Cardiac muscle cell (in vitro differentiated cells and primary cell): ENCODE measurements at regions not wholly inside any gene's neighbourhood (a gene's known extent, or its start where the extent isn't known, plus 50 kb on each side); places are given as distances from the start of the nearest gene placed in this dataset.

ENCODE experiments used
- DNase-seq, 2 donors: peaks; one replicate each; pipeline versions ENCODE4 v3.0.0 to v3.0.0-alpha.2; 2010 to 2017; ENCODE audit warnings: low read depth in 1 of 2, low spot score in 1 of 2
- H3K27ac ChIP-seq: fragments of 200-600 bp; sonication (generic); 2 replicates; pipeline ENCODE4 v1.5.1; 2016
- H3K27me3 ChIP-seq: fragments of 200-600 bp; sonication (generic); 2 replicates; pipeline ENCODE4 v1.6.0; 2016; ENCODE audit warnings: control low read depth
- H3K36me3 ChIP-seq: fragments of 200-600 bp; sonication (generic); 2 replicates; pipeline ENCODE4 v1.5.1; 2016; ENCODE audit warnings: control low read depth
- H3K4me1 ChIP-seq: fragments of 200-600 bp; sonication (generic); 2 replicates; pipeline ENCODE4 v1.8.1; 2017; ENCODE audit warnings: low read depth, mild to moderate bottlenecking, mixed run types
- H3K4me3 ChIP-seq: fragments of 200-600 bp; sonication (generic); 2 replicates; pipeline ENCODE4 v1.5.1; 2016; ENCODE audit warnings: mild to moderate bottlenecking
- H3K9me3 ChIP-seq: fragments of 200-600 bp; sonication (generic); 2 replicates; pipeline ENCODE4 v1.5.1; 2017; ENCODE audit warnings: low read depth, mild to moderate bottlenecking, control low read depth
- CTCF ChIP-seq: IDR thresholded peaks from 2 replicates; pipeline ENCODE4 v1.5.1; 2012; ENCODE audit warnings: low read depth, mild to moderate bottlenecking, low read length

GRCh38 chr5:2575292-2575691 is 176.2 kb downstream of the IRX2 start:
- no peak overlapping the region for H3K27ac ChIP-seq
- H3K27me3 ChIP-seq, result no peaks in the 10 kb centered on the region
- no peaks in the 10 kb centered on the region for H3K9me3 ChIP-seq
- no peaks in the 10 kb centered on the region for H3K4me1 ChIP-seq
- H3K4me3 ChIP-seq, result no peak overlapping the region
- no peak for DNase-seq
- H3K36me3 ChIP-seq, result no peaks in the 10 kb centered on the region
- no peak for TF ChIP-seq CTCF

DNA sequence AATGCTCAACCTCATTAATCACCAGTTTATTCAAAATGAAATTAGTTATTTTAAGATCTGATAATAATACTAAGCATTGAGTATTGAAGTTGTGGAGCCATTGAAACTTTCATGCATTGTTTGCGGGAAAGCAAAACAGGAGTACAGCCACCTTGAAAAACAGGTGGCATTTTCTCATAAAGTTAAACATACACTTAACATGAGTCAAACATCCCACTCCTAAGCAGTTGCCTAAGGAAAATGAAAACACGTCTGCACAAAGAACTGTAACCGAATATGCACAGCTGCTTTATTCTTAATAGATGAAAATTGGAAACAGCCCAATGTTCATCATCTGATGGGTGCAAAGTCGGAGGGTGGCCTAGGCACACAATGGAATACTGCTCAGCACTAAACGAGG is 177.3 kb downstream of the IRX2 start:
- DNase-seq, result no peak
- no peak for TF ChIP-seq CTCF
- no peak overlapping the region for H3K27ac ChIP-seq
- H3K9me3 ChIP-seq, result no peaks in the 10 kb centered on the region
- no peak overlapping the region for H3K4me3 ChIP-seq
- H3K27me3 ChIP-seq, result no peaks in the 10 kb centered on the region
- H3K4me1 ChIP-seq, result no peaks in the 10 kb centered on the region
- no peaks in the 10 kb centered on the region for H3K36me3 ChIP-seq

GRCh38 chr5:2570586-2570985 is 180.9 kb downstream of the IRX2 start:
- no peak for DNase-seq
- Histone ChIP-seq H3K27ac (no peak overlapping the region), H3K4me1 (no peaks in the 10 kb centered on the region), H3K36me3 (no peaks in the 10 kb centered on the region), H3K9me3 (no peaks in the 10 kb centered on the region), H3K4me3 (no peak overlapping the region), H3K27me3 (no peaks in the 10 kb centered on the region)
- no peak for TF ChIP-seq CTCF

DNA sequence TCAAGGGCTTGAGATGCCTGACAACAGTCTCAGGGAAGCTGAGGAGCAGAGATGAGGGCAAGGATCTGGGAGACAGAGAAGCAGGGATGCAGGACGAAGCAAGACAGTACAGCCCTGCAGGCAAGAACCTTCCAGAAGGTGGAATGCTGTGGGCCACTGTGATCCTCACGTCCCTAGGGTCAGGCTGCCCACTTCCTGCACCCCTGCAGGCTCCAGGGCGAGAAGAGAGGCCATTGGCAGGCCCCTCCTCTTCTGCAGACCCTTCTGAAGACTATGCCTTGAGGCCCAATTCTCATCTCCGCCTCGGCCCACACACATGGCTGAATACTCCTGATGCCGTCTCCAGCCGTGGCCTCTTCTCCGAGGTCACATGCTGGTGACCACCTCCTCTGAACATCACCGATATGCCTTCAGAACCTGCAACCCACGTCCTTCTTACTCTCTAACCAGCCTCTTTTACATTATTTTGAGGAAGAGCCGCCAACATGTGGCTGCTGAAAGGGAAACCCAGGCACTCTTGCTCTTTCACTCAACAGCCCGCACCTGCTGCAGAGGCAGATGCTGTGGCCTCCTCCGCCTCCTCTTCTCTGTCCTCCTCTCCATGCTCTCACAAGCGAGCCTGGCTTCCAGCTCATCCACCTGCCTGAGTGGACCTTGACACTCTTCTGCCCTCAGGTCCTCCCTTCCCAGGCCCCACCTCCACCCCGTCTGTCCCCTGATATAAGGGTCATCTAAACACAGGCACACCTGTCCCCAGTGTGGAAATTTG is 181.5 kb downstream of the IRX2 start:
- Histone ChIP-seq H3K4me3 (no peak overlapping the region), H3K4me1 (no peaks in the 10 kb centered on the region), H3K36me3 (no peaks in the 10 kb centered on the region), H3K27ac (no peak overlapping the region), H3K9me3 (no peaks in the 10 kb centered on the region), H3K27me3 (no peaks in the 10 kb centered on the region)
- DNase-seq, result no peak
- TF ChIP-seq CTCF, result no peak

DNA sequence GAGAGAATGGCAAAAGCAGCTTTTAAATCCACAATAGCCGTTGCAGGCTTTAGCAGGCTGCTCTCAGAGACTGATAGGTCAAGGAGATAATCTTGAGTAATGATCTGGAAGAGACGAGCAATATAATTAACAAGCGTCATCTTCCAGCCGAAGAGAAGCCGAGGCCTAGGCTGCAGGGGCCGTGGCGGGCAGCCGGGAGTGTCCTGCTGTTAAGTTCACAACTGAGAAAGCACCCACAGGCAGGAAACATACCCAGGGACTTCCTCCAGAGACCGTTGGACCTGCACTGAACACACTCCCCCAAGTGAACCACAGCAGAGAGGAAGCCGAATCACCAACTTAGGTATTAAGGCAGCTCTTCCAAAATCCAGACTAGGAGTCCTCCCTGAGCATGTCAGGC is 182.3 kb downstream of the IRX2 start:
- no peaks in the 10 kb centered on the region for H3K36me3 ChIP-seq
- no peak overlapping the region for H3K27ac ChIP-seq
- no peak for DNase-seq
- H3K9me3 ChIP-seq, result no peaks in the 10 kb centered on the region
- no peak overlapping the region for H3K4me3 ChIP-seq
- TF ChIP-seq CTCF, result no peak
- no peaks in the 10 kb centered on the region for H3K27me3 ChIP-seq
- H3K4me1 ChIP-seq, result no peaks in the 10 kb centered on the region
